Stimulated activated CD4-positive, alpha-beta T cell treated with anti-CD3 and anti-CD28 coated beads, Interleukin-12 subunit alpha, Interleukin-12 subunit beta, amount 100 ng/mL, for 48 hours (primary cell): ENCODE measurements at regions not wholly inside any gene's neighbourhood (a gene's known extent, or its start where the extent isn't known, plus 50 kb on each side); places are given as distances from the start of the nearest gene placed in this dataset.
"Not testable (repeated sequence)": the region's sequence is repeated elsewhere in the genome, so short reads cannot be mapped to it uniquely, and the experiment has no call there.

Experiments
- DNase-seq, 3 donors: peaks; one replicate each; pipeline ENCODE4 v3.0.0-alpha.2; 2020; ENCODE audit warnings: low read depth in 2 of 3, low spot score in 1 of 3

DNA sequence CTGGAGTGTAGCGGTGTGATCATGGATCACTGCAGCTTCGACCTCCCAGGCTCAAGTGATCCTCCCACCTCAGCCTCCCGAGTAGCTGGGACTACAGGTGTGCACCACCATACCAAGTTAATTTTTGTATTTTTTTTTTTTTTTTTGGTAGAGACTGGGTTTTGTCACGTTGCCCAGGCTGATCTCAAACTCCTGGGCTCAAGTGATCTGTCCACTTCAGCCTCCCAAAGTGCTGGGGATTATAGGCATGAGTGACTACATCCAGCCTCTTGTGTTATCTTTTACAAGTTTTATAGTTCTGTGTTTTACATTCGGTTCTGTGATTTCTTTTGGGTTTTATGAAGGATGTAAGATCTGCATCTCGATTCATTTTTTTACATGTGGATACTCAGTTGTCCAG is 52.0 kb upstream of the KCNK2 start:
- DNase-seq: not testable (repeated sequence)

DNA sequence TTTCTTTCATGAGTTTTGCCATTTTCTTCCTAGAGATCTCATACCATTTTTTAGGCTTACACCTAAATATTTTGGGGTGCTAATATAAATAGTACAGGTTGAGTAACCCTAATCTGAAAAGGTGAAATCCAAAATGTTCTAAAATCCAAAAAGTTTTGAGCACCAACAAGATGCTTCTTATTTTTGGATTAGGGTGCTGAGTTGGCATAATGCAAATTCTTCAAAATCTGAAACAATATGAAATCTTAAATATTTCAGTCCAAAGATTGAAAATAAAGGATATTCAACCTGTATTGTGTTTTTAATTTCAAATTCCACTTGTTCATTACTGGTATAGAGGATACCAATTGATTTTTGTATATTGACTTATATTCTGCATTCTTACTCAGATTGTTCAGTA is 51.1 kb upstream of the KCNK2 start:
- DNase-seq: no peak
